Osteoblast (primary cell): ENCODE measurements at regions not wholly inside any gene's neighbourhood (a gene's known extent, or its start where the extent isn't known, plus 50 kb on each side); places are given as distances from the start of the nearest gene placed in this dataset.
"Not testable (repeated sequence)": the region's sequence is repeated elsewhere in the genome, so short reads cannot be mapped to it uniquely, and the experiment has no call there.

Experiments used
- DNase-seq: peaks from one replicate; pipeline ENCODE4 v3.0.0; 2011; ENCODE audit warnings: low spot score, mixed read lengths; ENCODE audit not compliant: insufficient read length; ENCODE audit errors: missing footprints
- H2AFZ ChIP-seq: 2 replicates; pipeline ENCODE4 v1.6.0; 2011; ENCODE audit warnings: mild to moderate bottlenecking, low read length
- H3K27ac ChIP-seq: 2 replicates; pipeline ENCODE4 v1.5.1; 2011; ENCODE audit warnings: mild to moderate bottlenecking, low read depth, low read length, moderate library complexity
- H3K27me3 ChIP-seq: 2 replicates; pipeline ENCODE4 v1.6.0; 2012; ENCODE audit warnings: mild to moderate bottlenecking, control low read depth, inconsistent platforms, low read length, moderate library complexity; ENCODE audit not compliant: insufficient read depth
- H3K36me3 ChIP-seq: 2 replicates; pipeline ENCODE4 v1.5.1; 2011; ENCODE audit warnings: mild to moderate bottlenecking, low read length, control low read depth, moderate library complexity; ENCODE audit not compliant: insufficient read depth
- H3K4me1 ChIP-seq: 2 replicates; pipeline ENCODE4 v1.5.1; 2011; ENCODE audit warnings: mild to moderate bottlenecking, low read length, control low read depth, moderate library complexity; ENCODE audit not compliant: insufficient read depth
- H3K4me2 ChIP-seq: 2 replicates; pipeline ENCODE4 v1.6.0; 2011; ENCODE audit warnings: mild to moderate bottlenecking, low read length; ENCODE audit not compliant: insufficient read depth
- H3K4me3 ChIP-seq: fragments of 200-600 bp; sonication (generic); 3 replicates; pipeline ENCODE4 v1.5.1; 2012; ENCODE audit warnings: mild to moderate bottlenecking, low read length, inconsistent platforms; ENCODE audit not compliant: insufficient read depth
- H3K79me2 ChIP-seq: 2 replicates; pipeline ENCODE4 v1.6.0; 2012; ENCODE audit warnings: mild to moderate bottlenecking, low read length, control low read depth, inconsistent platforms; ENCODE audit not compliant: insufficient read depth
- H3K9me3 ChIP-seq: 2 replicates; pipeline ENCODE4 v1.5.1; 2011; ENCODE audit warnings: low read depth, low read length, control low read depth
- H4K20me1 ChIP-seq: 2 replicates; pipeline ENCODE4 v1.6.0; 2012; ENCODE audit warnings: mild to moderate bottlenecking, low read length, control low read depth; ENCODE audit not compliant: insufficient read depth
- CTCF ChIP-seq: IDR thresholded peaks from 2 replicates; pipeline ENCODE4 v1.5.1; 2011; ENCODE audit warnings: mild to moderate bottlenecking, low read depth, low read length, moderate library complexity; ENCODE audit errors: extremely low read depth

DNA sequence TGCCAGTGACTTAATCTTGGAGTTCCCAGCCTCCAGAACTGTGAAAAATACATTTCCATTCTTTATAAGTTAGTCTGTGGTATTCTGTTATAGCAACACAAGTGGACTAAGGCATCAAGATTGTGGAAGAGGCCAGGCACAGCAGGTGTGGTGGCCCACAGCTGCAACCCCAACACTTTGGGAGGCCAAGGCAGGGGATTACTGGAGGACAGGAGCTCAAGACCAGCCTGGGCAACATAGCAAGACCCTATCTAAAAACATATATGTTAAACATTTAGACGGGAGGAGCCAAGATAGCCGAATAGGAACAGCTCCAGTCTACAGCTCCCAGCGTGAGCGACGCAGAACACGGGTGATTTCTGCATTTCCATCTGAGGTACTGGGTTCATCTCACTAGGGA lies 310.4 kb downstream of the FOXO1 start:
- H3K4me2 ChIP-seq = no peak overlapping the region
- H3K27ac ChIP-seq = no peak overlapping the region
- no peak for TF ChIP-seq CTCF
- no peaks in the 10 kb centered on the region for H3K9me3 ChIP-seq
- H3K4me3 ChIP-seq = no peak overlapping the region
- H3K36me3 ChIP-seq = no peaks in the 10 kb centered on the region
- no peaks in the 10 kb centered on the region for H4K20me1 ChIP-seq
- H3K79me2 ChIP-seq = no peaks in the 10 kb centered on the region
- no peak overlapping the region for H2AFZ ChIP-seq
- H3K4me1 ChIP-seq = peaks cover 10% of the 10 kb centered on the region
- H3K27me3 ChIP-seq = no peaks in the 10 kb centered on the region
- DNase-seq = no peak

GRCh38 chr13:40356458-40356857 lies 310.0 kb downstream of the FOXO1 start:
- not testable (repeated sequence) for H3K4me1 ChIP-seq, H3K36me3 ChIP-seq, H3K79me2 ChIP-seq, H3K27me3 ChIP-seq, H3K4me2 ChIP-seq, H3K27ac ChIP-seq, H3K4me3 ChIP-seq, H4K20me1 ChIP-seq, H3K9me3 ChIP-seq, H2AFZ ChIP-seq, DNase-seq

- no peak for TF ChIP-seq CTCF
- no peaks in the 10 kb centered on the region for H4K20me1 ChIP-seq
- no peak overlapping the region for H3K27ac ChIP-seq
- no peaks in the 10 kb centered on the region for H3K36me3 ChIP-seq
- H3K79me2 ChIP-seq = no peaks in the 10 kb centered on the region
- no peaks in the 10 kb centered on the region for H3K27me3 ChIP-seq
- no peak for DNase-seq
- no peak overlapping the region for H3K4me2 ChIP-seq
- H3K4me3 ChIP-seq = no peak overlapping the region
- H2AFZ ChIP-seq = no peak overlapping the region
- no peaks in the 10 kb centered on the region for H3K9me3 ChIP-seq
- H3K4me1 ChIP-seq = no peaks in the 10 kb centered on the region
These were observed 303.9 kb downstream of the FOXO1 start for GRCh38 chr13:40362502-40362901.

- H3K9me3 ChIP-seq = no peaks in the 10 kb centered on the region
- no peak for TF ChIP-seq CTCF
- no peaks in the 10 kb centered on the region for H3K27me3 ChIP-seq
- H3K4me1 ChIP-seq = no peaks in the 10 kb centered on the region
- H3K79me2 ChIP-seq = no peaks in the 10 kb centered on the region
- no peak overlapping the region for H3K4me3 ChIP-seq
- no peaks in the 10 kb centered on the region for H3K36me3 ChIP-seq
- no peak overlapping the region for H3K4me2 ChIP-seq
- no peak overlapping the region for H2AFZ ChIP-seq
- H3K27ac ChIP-seq = no peak overlapping the region
- DNase-seq = no peak
- H4K20me1 ChIP-seq = no peaks in the 10 kb centered on the region
These were observed 302.8 kb downstream of the FOXO1 start for GRCh38 chr13:40363653-40364052.

GRCh38 chr13:40366119-40366518 lies 300.3 kb downstream of the FOXO1 start:
- Histone ChIP-seq H3K27ac (no peak overlapping the region), H3K4me1 (no peaks in the 10 kb centered on the region), H3K27me3 (no peaks in the 10 kb centered on the region), H3K36me3 (no peaks in the 10 kb centered on the region), H4K20me1 (no peaks in the 10 kb centered on the region), H3K4me3 (no peak overlapping the region), H3K79me2 (no peaks in the 10 kb centered on the region), H2AFZ (no peak overlapping the region), H3K4me2 (no peak overlapping the region), H3K9me3 (no peaks in the 10 kb centered on the region)
- no peak for DNase-seq
- TF ChIP-seq CTCF = no peak
